Ovary (tissue), 3 donors: ENCODE measurements at regions not wholly inside any gene's neighbourhood (a gene's known extent, or its start where the extent isn't known, plus 50 kb on each side); places are given as distances from the start of the nearest gene placed in this dataset.

Experiments used
- POLR2A ChIP-seq: fragments of 450-650 bp; IDR thresholded peaks from one replicate; pipeline ENCODE4 v1.6.1; 2017; ENCODE audit warnings: antibody characterized with exemption, mild to moderate bottlenecking, moderate library complexity
- TF ChIP-seq, protein P1 (sequence below), 3 donors: fragments of 450-650 bp in 2 of 3; fragments of 200-600 bp in 1 of 3; IDR thresholded peaks; one replicate each; pipeline versions ENCODE4 v1.5.1 to v1.8.0; 2016 to 2022; ENCODE audit warnings: antibody characterized with exemption in 3 of 3, mild to moderate bottlenecking in 1 of 3
- donor health status: DM: no; HTN: no; CAD: no.

DNA sequence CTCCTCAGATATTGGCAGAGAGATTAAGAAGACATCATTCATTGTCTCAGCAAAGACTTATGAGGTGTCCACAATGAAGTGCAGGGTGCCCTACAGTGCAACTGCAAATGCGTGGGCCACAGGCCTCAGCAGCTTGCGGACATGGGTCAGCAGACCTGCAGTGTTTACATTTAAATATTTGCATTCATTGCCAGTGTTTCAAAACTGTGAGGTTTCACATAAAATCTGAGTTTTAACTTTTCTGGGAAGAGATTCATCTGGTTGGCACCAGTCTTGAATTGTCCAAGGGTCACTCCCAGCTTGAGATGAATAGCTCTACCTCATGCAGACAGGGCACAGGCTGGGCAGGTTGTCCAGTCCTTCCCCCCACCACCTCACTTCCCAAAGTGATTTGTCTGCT is 286.8 kb upstream of the DUSP10 start:
- TF ChIP-seq, protein P1, sequence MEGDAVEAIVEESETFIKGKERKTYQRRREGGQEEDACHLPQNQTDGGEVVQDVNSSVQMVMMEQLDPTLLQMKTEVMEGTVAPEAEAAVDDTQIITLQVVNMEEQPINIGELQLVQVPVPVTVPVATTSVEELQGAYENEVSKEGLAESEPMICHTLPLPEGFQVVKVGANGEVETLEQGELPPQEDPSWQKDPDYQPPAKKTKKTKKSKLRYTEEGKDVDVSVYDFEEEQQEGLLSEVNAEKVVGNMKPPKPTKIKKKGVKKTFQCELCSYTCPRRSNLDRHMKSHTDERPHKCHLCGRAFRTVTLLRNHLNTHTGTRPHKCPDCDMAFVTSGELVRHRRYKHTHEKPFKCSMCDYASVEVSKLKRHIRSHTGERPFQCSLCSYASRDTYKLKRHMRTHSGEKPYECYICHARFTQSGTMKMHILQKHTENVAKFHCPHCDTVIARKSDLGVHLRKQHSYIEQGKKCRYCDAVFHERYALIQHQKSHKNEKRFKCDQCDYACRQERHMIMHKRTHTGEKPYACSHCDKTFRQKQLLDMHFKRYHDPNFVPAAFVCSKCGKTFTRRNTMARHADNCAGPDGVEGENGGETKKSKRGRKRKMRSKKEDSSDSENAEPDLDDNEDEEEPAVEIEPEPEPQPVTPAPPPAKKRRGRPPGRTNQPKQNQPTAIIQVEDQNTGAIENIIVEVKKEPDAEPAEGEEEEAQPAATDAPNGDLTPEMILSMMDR (IDR thresholded peaks at IDR 0.05) = no peak
- TF ChIP-seq POLR2A = no peak
